ENCODE measurements at regions not wholly inside any gene's neighbourhood (a gene's known extent, or its start where the extent isn't known, plus 50 kb on each side); places are given as distances from the start of the nearest gene placed in this dataset.

GRCh38 chr7:113805976-113806375 is 112.8 kb downstream of the PPP1R3A start:
- Histone ChIP-seq H3K4me1 (peaks cover 0 to 20% (median 16%) of the 10 kb centered on the region in 4 donors), H3K27ac (replicated peaks in 1 of 4) (peak overlapping the region; percentile 14 to 66 (median 34)), H3K9me3 (no peaks in the 10 kb centered on the region), H3K4me3 (no peak overlapping the region), H3K27me3 (no peaks in the 10 kb centered on the region), H3K36me3 (no peaks in the 10 kb centered on the region)
- no peak for DNase-seq (ENCODE audit: extremely low spot score)
- no peak for TF ChIP-seq CTCF (IDR thresholded peaks at IDR 0.05)
- no peak for TF ChIP-seq POLR2A (IDR thresholded peaks at IDR 0.05; ENCODE audit: low read depth)
- TF ChIP-seq EP300 (IDR thresholded peaks at IDR 0.05), result no peak
- no peak for TF ChIP-seq POLR2AphosphoS5 (IDR thresholded peaks at IDR 0.05)
- intact Hi-C loops (cut with DNase I), result no loop called here
- WGBS, result 43% methylated on average over 1 of the region's 1 CpG

- no peak overlapping the region for H3K4me3 ChIP-seq
- WGBS, result 82% methylated on average over 6 of the region's 6 CpGs
- H3K36me3 ChIP-seq, result no peaks in the 10 kb centered on the region
- no peak overlapping the region for H3K27ac ChIP-seq (replicated peaks in 1 of 4)
- intact Hi-C loops (cut with DNase I), result no loop called here
- DNase-seq (ENCODE audit: extremely low spot score), result no peak
- no peaks in the 10 kb centered on the region for H3K9me3 ChIP-seq
- no peak for TF ChIP-seq POLR2AphosphoS5 (IDR thresholded peaks at IDR 0.05)
- TF ChIP-seq POLR2A (IDR thresholded peaks at IDR 0.05; ENCODE audit: low read depth), result no peak
- no peak for TF ChIP-seq EP300 (IDR thresholded peaks at IDR 0.05)
- no peak for TF ChIP-seq CTCF (IDR thresholded peaks at IDR 0.05)
- H3K27me3 ChIP-seq, result no peaks in the 10 kb centered on the region
- H3K4me1 ChIP-seq, result peaks cover 0 to 20% (median 16%) of the 10 kb centered on the region in 4 donors
These were observed 114.2 kb downstream of the PPP1R3A start for GRCh38 chr7:113804475-113805095.

GRCh38 chr7:113801751-113802150 is 117.1 kb downstream of the PPP1R3A start:
- intact Hi-C loops (cut with DNase I), result no loop called here
- DNase-seq (ENCODE audit: extremely low spot score), result no peak
- no peak for TF ChIP-seq POLR2AphosphoS5 (IDR thresholded peaks at IDR 0.05)
- TF ChIP-seq CTCF (IDR thresholded peaks at IDR 0.05), result no peak
- no peak for TF ChIP-seq POLR2A (IDR thresholded peaks at IDR 0.05; ENCODE audit: low read depth)
- TF ChIP-seq EP300 (IDR thresholded peaks at IDR 0.05), result no peak
- Histone ChIP-seq H3K4me3 (no peak overlapping the region), H3K4me1 (peaks cover 0 to 12% (median 10%) of the 10 kb centered on the region in 4 donors), H3K9me3 (no peaks in the 10 kb centered on the region), H3K27me3 (no peaks in the 10 kb centered on the region), H3K27ac (replicated peaks in 1 of 4) (no peak overlapping the region), H3K36me3 (no peaks in the 10 kb centered on the region)
- 70% methylated on average over 1 of the region's 1 CpG for WGBS

GRCh38 chr7:113800826-113801225 is 118.0 kb downstream of the PPP1R3A start:
- intact Hi-C loops (cut with DNase I), result no loop called here
- no peaks in the 10 kb centered on the region for H3K36me3 ChIP-seq
- no peak for DNase-seq (ENCODE audit: extremely low spot score)
- H3K27ac ChIP-seq (replicated peaks in 1 of 4), result no peak overlapping the region
- no peaks in the 10 kb centered on the region for H3K27me3 ChIP-seq
- no peaks in the 10 kb centered on the region for H3K9me3 ChIP-seq
- TF ChIP-seq POLR2AphosphoS5 (IDR thresholded peaks at IDR 0.05) (no peak), CTCF (IDR thresholded peaks at IDR 0.05) (no peak), EP300 (IDR thresholded peaks at IDR 0.05) (no peak), POLR2A (IDR thresholded peaks at IDR 0.05; ENCODE audit: low read depth) (no peak)
- 55% methylated on average over 2 of the region's 2 CpGs for WGBS
- H3K4me1 ChIP-seq, result peaks cover 0 to 3% (median under 1%) of the 10 kb centered on the region in 4 donors
- no peak overlapping the region for H3K4me3 ChIP-seq

- intact Hi-C loops (cut with DNase I), result no loop called here
- H3K36me3 ChIP-seq, result no peaks in the 10 kb centered on the region
These were observed 118.9 kb downstream of the PPP1R3A start for GRCh38 chr7:113799896-113800295.

More at GRCh38 chr7:113799896-113800295, 118.9 kb downstream of the PPP1R3A start:
- no peaks in the 10 kb centered on the region for H3K27me3 ChIP-seq
- no peak overlapping the region for H3K4me3 ChIP-seq
- no peak for DNase-seq (ENCODE audit: extremely low spot score)
- H3K27ac ChIP-seq (replicated peaks in 1 of 4), result no peak overlapping the region
- TF ChIP-seq EP300 (IDR thresholded peaks at IDR 0.05), result no peak
- no peak for TF ChIP-seq CTCF (IDR thresholded peaks at IDR 0.05)
- TF ChIP-seq POLR2A (IDR thresholded peaks at IDR 0.05; ENCODE audit: low read depth), result no peak
- TF ChIP-seq POLR2AphosphoS5 (IDR thresholded peaks at IDR 0.05), result no peak
- H3K4me1 ChIP-seq, result no peaks in the 10 kb centered on the region
- no peaks in the 10 kb centered on the region for H3K9me3 ChIP-seq
- WGBS, result 78% methylated on average over 3 of the region's 3 CpGs

All from esophagus muscularis mucosa (tissue), 4 donors.